ENCODE measurements at regions not wholly inside any gene's neighbourhood (a gene's known extent, or its start where the extent isn't known, plus 50 kb on each side); places are given as distances from the start of the nearest gene placed in this dataset.

DNA sequence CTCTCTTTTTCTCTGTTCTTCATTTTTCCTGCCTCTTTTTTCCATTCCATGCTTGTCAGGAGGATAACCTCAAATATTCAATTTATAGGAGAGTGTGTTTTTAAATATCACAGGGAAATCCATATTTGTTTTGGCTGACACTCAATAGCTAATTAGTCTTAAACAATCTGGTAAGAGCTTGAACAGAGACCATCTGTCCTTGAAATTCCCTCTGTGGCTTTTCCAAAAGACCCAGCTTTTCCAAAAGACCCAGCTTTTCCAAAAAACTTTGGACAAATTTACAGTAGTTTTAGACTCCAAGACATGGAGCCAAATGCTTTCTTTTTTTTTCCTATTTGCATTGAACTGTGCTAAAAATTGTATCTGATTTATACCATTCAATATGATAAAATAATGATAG lies 127.4 kb upstream of the FAM83B start:
- DNase-seq, result peak; percentile 80

DNA sequence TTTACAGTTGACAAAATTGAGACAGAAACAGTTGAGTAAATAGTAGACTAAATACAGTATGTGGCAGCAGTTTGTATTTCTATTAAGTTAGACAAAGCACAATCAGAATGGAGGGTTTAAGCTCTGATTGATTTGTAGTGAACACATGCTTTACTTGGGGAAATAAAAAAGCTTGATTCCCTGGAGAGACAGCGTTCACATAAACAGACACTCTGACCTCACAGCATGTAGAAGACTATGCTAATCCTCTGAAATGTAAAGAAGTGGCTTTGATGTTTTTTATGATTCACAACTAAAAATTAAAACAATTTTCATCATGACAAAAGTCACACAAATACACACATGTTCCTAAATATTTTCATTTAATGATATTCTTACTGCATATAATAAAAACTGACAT lies 126.9 kb upstream of the FAM83B start:
- no peak for DNase-seq

DNA sequence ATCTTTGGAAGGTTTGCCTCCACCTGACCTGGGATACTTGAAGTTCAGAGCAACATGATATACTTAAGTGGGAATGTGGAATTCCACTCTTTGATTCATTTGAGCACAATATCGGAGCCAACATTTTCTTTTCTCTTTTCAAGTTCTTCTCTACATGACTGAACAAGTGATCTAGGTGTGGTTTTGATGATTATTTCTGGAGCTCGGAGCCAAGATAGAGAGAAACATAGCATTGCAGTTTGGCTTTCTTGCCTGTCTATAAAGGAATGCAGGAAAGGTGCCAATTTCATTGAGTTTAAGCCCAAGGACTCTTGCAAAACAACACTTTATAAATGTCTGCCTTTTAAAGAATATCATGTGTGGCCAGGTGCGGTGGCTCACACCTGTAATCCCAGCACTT lies 124.2 kb upstream of the FAM83B start:
- DNase-seq, result no peak

DNA sequence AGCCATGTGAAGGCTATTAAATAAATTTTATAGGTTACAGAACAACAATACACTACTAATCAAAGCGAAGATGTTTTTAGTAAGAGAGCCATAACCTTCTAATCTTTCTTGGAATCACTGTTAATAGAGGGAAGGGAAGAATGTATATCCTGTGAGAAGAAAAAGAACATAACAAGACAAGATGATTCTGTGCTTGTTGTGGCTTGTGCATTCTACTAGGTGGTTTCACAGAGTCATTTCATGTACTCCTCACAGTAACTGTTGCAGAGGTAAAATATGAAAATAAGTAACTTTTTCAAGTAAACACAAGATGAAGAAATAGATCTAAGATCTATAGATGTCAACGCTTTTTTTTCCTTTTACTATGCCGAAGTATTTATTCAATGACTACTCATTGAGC lies 116.9 kb upstream of the FAM83B start:
- DNase-seq, result no peak

DNA sequence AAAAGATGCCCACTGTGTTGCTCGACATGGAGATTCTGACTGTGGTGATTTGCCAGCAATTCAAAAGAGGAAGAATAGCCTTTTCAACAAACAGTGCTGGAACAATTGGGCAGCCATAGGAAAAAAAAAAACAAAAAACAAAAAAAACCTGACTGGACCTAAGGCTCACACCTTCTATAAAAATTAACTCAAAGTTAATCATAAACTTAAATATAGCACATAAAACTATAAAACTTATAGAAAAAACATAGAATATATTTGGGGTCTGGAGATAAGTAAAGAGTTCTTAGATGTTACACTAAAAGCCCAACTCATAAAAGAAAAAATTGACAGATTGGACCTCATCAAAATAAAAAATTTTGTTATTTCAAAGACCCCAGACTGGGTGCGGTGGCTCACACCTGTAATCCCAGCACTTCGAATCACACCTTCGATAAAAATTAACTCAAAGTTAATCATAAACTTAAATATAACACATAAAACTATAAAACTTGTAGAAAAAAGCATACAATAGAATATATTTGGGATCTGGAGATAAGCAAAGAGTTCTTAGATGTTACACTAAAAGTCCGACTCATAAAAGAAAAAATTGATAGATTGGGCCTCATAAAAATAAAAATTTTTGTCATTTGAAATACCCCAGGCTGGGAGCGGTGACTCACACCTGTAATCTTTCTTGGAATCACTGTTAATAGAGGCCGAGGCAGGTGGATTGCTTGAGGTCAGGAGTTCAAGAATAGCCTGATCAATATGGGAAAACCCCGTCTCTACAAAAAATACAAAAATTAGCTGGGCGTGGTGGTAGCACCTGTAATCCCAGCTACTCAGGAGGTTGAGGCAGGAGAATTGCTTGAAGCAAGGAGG lies 115.6 kb upstream of the FAM83B start:
- no peak for DNase-seq

DNA sequence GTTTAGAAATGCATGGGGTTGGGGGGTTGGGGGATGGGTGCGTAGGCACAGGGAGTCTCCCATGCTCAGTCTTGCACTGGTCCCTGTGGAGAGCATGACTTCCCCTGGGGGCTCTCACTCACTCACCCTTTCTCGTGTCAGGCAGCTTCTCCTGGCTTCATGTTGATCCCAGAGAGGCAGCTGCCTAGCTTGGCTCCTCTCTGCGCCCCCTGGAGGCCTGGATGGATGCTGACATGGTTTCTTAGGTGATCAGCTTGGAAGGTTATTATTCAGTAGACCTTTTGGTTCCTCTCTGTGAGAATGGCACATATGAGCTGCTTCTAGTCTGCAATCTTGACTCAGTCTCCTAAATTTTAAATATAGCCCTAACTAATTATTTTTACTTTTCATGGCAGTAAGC lies 109.3 kb upstream of the FAM83B start:
- no peak for DNase-seq

DNA sequence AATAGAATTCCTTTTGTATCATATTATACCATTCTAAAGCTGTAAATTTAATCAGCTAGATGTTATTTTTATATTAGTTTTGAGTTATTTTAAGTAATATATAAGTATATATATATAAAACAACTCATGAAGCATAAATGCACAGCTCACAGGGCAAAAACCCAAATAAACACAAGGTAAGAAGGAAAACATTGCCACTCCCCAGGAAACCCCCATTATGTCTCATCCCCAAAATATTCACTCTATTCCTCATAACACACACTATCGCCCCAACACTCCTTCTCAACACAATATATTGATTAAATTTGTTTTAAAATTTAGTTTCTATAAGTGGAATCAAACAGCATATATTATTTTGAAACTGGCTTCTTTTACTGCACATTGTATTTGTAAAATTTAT lies 98.6 kb upstream of the FAM83B start:
- DNase-seq, result no peak

DNA sequence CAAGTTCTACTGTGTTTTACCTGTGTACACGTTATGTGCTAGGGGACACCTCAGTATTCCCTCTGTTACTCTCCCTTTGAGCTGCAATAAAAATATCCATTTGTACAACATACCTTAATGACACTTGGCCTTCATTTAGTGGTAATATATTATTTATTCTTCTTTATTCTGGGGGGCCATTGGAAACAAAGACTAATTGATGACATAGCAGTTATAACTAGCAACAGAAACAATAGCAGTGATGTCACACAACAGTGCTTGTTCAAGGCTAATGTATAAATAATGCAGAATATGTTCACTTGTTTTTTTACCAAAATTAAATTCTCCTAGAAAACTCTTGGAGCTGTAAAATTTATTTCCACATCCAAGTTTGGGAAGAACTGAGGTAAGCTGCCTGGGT lies 92.2 kb upstream of the FAM83B start:
- no peak for DNase-seq

DNA sequence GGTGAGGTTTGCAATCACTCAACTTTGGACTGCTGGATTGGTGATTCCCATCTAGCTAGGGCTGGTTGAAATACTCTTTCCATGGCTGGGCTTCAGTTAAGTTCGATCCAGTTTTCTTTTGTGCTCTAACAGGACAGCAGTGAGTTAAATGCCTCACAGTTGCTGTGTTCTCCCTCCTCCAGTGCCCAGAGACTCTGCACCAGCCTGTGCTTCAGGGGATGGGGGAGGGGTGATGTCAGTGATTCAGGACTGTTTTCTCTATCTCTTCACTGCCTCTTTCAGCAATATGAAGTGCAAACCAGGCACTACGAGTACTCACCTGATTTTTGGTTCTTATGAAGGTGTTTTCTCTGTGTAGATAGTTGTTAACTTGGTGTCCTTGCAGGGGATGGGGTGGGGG lies 88.2 kb upstream of the FAM83B start:
- no peak for DNase-seq

DNA sequence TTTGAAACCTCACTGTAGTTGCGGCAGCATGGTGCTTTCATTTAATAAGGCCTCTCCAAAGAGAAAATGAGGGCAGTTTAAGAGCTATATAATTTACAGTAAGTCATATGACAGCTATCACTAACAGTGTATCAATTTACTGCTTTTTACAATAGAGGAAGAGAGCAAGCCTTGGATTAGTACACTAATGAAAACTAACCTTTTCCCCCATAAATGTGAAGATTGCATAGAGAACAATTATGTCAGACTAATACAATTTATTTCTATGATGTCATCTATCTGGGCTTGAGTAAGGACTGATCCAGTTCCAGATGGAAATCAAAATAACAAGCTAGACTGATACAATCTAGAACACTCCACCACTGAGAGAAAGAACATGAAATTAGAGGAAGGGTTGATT lies 78.1 kb upstream of the FAM83B start:
- no peak for DNase-seq

DNA sequence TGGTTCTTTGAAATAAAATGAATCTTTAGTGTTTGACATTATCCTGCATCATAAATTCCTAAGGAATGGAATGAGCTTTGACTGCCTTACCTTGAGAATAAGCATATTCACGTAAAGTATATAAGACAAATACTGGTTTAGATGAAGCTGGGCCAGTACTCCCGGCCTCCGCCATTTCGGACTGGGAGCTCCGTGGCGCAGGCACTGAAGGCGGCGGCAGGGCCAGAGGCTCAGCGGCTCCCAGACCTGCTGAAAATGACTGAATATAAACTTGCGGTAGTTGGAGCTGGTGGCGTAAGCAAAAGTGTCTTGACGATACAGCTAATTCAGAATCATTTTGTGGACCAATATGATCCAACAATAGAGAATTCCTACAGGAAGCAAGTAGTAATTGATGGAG lies 76.2 kb upstream of the FAM83B start:
- no peak for DNase-seq

DNA sequence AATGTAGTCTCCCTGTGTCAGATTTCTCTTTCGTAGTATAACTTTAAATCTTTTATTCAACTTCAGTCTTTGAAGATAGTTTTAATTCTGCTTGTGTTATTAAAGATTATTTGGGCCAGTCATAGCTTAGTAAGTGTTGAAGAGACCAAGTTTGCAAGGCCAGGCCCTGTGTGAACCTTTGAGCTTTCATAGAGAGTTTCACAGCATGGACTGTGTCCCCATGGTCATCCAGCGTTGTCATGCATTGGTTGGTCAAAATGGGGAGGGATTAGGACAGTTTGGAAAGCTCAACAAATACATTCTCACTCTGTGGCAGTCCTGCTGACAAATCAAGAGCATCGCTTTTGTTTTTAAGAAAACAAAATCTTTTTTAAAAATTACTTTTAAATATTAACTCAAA lies 74.6 kb upstream of the FAM83B start:
- no peak for DNase-seq

DNA sequence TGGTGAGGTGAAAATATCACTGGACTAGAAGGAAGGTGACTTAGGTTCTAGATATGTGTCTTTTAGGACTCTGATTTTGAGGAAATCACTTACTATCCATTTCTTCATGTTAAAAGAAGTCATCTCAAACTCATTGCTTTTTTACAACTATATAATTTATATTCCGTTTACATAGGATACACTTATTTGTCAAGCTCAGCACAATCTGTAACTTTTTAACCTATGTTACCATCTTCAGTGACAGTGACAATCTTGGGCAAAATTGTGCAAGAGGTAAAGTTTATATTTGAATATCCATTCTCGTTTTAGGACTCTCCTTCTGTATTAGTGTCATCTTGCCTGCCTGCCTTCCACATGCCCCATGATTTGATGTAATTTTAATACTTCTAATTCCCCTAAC lies 74.0 kb upstream of the FAM83B start:
- DNase-seq, result no peak

DNA sequence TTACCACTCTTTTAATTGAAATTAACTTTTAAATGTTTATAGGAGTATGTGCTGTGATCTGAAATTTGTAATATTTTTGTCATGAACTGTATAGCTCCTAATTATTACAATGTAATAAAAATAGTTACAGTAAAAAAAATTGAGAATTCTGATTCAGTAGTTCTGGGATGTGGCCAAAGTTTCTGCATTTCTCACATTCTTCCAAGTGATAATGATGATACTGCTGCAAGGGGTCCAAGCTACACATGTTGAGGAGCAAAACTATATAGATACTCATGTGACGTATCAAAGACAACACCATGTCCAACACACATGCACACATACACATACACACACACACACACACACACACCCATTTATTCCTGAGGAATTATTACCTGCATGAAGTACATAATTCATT lies 71.0 kb upstream of the FAM83B start:
- no peak for DNase-seq

DNA sequence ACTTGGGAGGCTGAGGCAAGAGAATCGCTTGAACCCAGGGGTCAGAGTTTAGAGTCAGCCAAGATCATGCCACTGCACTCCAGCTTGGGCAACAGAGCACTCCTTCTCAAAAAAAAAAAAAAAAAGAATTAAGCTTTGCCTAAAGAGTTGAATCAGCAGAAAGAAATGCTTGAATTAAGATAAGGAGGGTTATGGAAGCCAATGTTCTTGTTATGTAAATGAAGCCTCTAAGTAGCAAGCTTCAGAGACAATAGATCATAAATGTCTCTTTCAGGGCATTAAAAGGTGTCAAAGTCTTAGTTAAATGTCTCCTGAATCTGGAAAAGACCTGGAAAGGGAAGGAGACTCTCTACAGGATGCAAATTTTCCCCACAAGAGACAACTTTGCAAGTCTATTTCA lies 69.7 kb upstream of the FAM83B start:
- DNase-seq, result no peak

DNA sequence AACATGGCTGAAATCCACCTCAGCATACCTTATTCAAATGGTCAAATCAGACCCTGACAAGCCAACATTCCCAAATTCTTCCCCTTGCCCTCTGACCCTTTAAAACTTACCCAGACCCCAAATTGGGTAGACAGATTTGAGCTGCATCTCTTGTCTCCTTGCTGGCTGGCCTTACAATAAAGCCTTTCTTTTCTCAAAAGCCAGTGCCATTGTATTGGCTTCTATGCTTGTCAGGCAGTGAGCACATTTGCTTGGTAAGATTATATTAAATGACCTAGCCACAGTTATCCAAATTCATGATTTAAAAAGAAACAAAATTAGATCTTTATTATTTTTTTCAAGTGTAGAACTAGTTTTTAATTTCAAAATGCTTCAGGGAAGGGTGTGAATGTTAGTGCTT lies 67.8 kb upstream of the FAM83B start:
- DNase-seq, result no peak

DNA sequence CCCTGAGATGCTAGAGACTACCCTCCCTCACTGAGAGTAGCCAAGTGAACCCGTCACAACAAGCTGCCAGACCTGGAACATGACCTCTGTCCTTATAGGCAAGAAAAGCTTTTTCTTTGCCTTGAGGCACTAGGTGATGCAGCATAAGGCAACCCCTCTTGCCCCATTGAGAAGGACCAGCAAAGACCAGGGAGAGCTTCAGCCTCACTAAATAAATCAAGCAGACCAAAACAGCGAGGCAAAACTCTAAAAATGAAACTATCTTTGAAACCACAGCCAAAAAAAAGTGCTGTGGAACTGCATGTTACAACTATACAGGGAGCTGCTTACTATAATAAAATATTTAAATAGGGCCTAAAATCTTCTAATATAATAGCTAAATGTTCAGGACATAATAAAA lies 62.6 kb upstream of the FAM83B start:
- DNase-seq, result no peak

DNA sequence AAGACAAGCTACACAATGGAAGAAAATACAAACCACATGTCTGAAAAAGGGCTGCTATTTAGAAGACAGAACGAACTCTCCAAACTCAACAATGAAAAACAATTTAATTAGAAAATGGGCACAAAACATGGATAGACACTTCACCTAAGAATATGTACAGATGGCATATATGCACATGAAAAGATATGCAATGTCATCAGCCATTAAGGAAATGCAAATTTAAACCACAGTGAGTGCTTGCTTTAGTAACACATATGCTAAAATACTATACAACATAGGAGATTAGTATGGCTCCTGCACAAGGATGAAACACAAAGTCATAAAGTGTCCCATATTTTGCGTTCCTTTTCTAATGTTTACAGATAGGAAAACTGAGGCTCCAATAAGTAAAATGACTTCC lies 60.4 kb upstream of the FAM83B start:
- no peak for DNase-seq

DNA sequence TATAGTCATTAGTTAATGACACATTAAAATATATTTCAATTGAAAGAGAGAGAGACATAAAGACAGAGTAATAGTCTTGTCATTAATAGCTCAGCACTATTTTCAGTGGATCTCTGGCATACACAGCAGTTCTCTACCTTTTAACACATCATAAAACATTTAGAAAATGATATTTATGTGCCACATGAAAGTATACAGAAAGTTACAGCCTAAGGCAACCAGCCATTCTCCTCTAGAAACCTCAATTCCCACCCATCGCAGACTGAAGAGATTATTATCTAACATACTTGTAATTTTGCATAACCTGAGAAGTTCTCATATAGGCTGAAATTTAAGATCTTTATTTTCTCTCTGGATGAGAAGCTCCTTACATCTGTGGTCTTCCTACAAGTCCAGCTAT lies 58.7 kb upstream of the FAM83B start:
- DNase-seq, result no peak
